HEK293T (cell line): ENCODE measurements at regions not wholly inside any gene's neighbourhood (a gene's known extent, or its start where the extent isn't known, plus 50 kb on each side); places are given as distances from the start of the nearest gene placed in this dataset.

ENCODE experiments used
- ARNT ChIP-seq: fragments of 450-650 bp; IDR thresholded peaks from 2 replicates; pipeline ENCODE4 v1.6.1; 2017; ENCODE audit warnings: mild to moderate bottlenecking
- BHLHE40 ChIP-seq: fragments of 450-650 bp; IDR thresholded peaks from 2 replicates; pipeline ENCODE4 v1.6.1; 2016; ENCODE audit warnings: mild to moderate bottlenecking, moderate library complexity, borderline replicate concordance
- FOXK2 ChIP-seq: fragments of 450-650 bp; IDR thresholded peaks from 2 replicates; pipeline ENCODE4 v1.6.1; 2016; ENCODE audit warnings: mild to moderate bottlenecking
- FOXM1 ChIP-seq: fragments of 450-650 bp; IDR thresholded peaks from 2 replicates; pipeline ENCODE4 v1.6.1; 2017; ENCODE audit warnings: mild to moderate bottlenecking, borderline replicate concordance
- L3MBTL2 ChIP-seq: fragments of 450-650 bp; conservative IDR thresholded peaks from 2 replicates; pipeline ENCODE4 v1.6.1; 2016; ENCODE audit warnings: mild to moderate bottlenecking
- SUZ12 ChIP-seq: fragments of 450-650 bp; IDR thresholded peaks from 2 replicates; pipeline ENCODE4 v1.6.1; 2016; ENCODE audit warnings: mild to moderate bottlenecking
- TARDBP ChIP-seq: fragments of 450-650 bp; IDR thresholded peaks from 2 replicates; pipeline ENCODE4 v1.6.1; 2016
- ZNF384 ChIP-seq: fragments of 450-650 bp; IDR thresholded peaks from 2 replicates; pipeline ENCODE4 v1.6.1; 2016

DNA sequence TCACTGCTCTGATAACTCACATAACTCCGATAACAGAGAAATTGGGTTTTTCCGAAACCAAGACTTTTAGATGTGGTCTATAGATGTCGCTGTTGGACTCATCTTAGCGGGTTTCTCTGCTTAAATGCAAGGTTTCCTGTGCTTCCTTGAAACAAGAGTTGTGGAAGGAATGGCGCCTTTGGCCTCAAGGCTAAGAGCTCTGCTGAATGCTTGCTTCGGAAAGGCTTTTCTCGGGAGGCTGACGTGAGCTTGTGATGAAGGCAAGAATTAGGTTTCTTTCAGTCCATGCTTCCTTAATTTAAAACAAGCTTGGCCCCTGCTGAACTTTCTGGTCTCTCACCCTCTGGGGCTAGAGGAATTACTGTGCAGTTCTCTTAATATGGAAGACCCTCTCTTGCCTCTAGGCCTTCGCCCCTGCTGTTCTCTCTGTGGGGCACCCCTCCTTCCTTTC is 113.5 kb downstream of the MAP3K21 start:
- TF ChIP-seq SUZ12 (no peak), TARDBP (no peak), BHLHE40 (no peak), FOXM1 (no peak), L3MBTL2 (no peak), ZNF384 (no peak), ARNT (no peak), FOXK2 (no peak)
